Panc1 (cell line): ENCODE measurements at regions not wholly inside any gene's neighbourhood (a gene's known extent, or its start where the extent isn't known, plus 50 kb on each side); places are given as distances from the start of the nearest gene placed in this dataset.

ENCODE experiments used
- ATAC-seq: fragments of 200-7000 bp; cut with Tn5 transposase; 2 replicates; pipeline ENCODE4 v1.9.1; 2020; ENCODE audit warnings: mild to moderate bottlenecking, moderate library complexity
- BruUV-seq: library from RNA; stranded (reverse); fragments of 400-500 nt; replicated peaks from 2 replicates; lab custom pipeline; 2021; lab: Mats Ljungman, UMichigan
- CTCF ChIA-PET: fragments of 300-600 bp; sonication (Branson Sonifier 250); formaldehyde crosslinking; loops from one replicate; lab custom pipeline; 2022; ENCODE audit warnings: antibody characterized with exemption; lab: Charles Lee
- POLR2A ChIA-PET: fragments of 300-600 bp; sonication (Branson Sonifier 250); formaldehyde crosslinking; loops from one replicate; lab custom pipeline; 2022; ENCODE audit warnings: antibody characterized with exemption; lab: Charles Lee
- DNase-seq: peaks from one replicate; pipeline ENCODE4 v3.0.0-alpha.2; 2010; ENCODE audit warnings: low read depth, low spot score
- H3K27ac ChIP-seq: 2 replicates; pipeline ENCODE4 v1.5.1; 2011; ENCODE audit warnings: mild to moderate bottlenecking, low read length, inconsistent platforms
- H3K27me3 ChIP-seq: fragments of 200-500 bp; sonication (Bioruptor generic); 2 replicates; pipeline ENCODE4 v1.6.0; 2014; ENCODE audit warnings: low read length, inconsistent platforms; ENCODE audit not compliant: control insufficient read depth, insufficient read depth
- H3K36me3 ChIP-seq: fragments of 200-500 bp; sonication (Bioruptor generic); 2 replicates; pipeline ENCODE4 v1.5.1; 2014; ENCODE audit warnings: inconsistent platforms, mild to moderate bottlenecking, low read length, moderate library complexity; ENCODE audit not compliant: control insufficient read depth, insufficient read depth
- H3K4me1 ChIP-seq: 2 replicates; pipeline ENCODE4 v1.5.1; 2011; ENCODE audit warnings: inconsistent platforms, mild to moderate bottlenecking, low read length, moderate library complexity; ENCODE audit not compliant: control insufficient read depth, insufficient read depth
- H3K4me3 ChIP-seq, 2 experiments: 2 replicates each; pipeline ENCODE4 v1.5.1; 2011 to 2012; ENCODE audit warnings: low read depth in 2 of 2, low read length in 2 of 2, mild to moderate bottlenecking in 2 of 2, inconsistent platforms in 1 of 2, moderate library complexity in 1 of 2
- H3K9me3 ChIP-seq: fragments of 200-500 bp; sonication (Bioruptor generic); 2 replicates; pipeline ENCODE4 v1.5.1; 2014; ENCODE audit warnings: low read depth, mild to moderate bottlenecking, inconsistent platforms, low read length, moderate library complexity; ENCODE audit not compliant: control insufficient read depth, insufficient read depth
- CTCF ChIP-seq: fragments of 450-650 bp; IDR thresholded peaks from 2 replicates; pipeline ENCODE4 v1.5.1; 2017; ENCODE audit warnings: mild to moderate bottlenecking
- POLR2AphosphoS5 ChIP-seq: IDR thresholded peaks from 2 replicates; pipeline ENCODE4 v1.6.1; 2012; ENCODE audit warnings: mild to moderate bottlenecking, low read depth, low read length, moderate library complexity
- REST ChIP-seq, 2 experiments: IDR thresholded peaks; 2 replicates each; pipeline ENCODE4 v1.6.1; 2011 to 2012; ENCODE audit warnings: low read depth in 2 of 2, control low read depth in 1 of 2, low read length in 1 of 2, mild to moderate bottlenecking in 1 of 2, moderate library complexity in 1 of 2; ENCODE audit not compliant: insufficient read depth in 1 of 2
- SIN3A ChIP-seq: IDR thresholded peaks from 2 replicates; pipeline ENCODE4 v1.6.1; 2012; ENCODE audit warnings: low read depth, mild to moderate bottlenecking, low read length, moderate library complexity, borderline replicate concordance; ENCODE audit not compliant: insufficient read depth
- TCF7L2 ChIP-seq: IDR thresholded peaks from 2 replicates; pipeline ENCODE4 v1.6.1; 2011; ENCODE audit warnings: mild to moderate bottlenecking, low read depth, low read length, inconsistent platforms
- in situ Hi-C: cut with HindIII; loops from 2 replicates; pipeline ENCODE4 v1.10.0; 2016; ENCODE audit warnings: low sequenced_read_pairs, low pct_unique_long_range_greater_than_20kb
- intact Hi-C: fragments of 100-400 bp; cut with micrococcal nuclease; formaldehyde crosslinking; loops from one replicate; pipeline ENCODE4 v1.10.0; 2022; ENCODE audit not compliant: unreplicated experiment

DNA sequence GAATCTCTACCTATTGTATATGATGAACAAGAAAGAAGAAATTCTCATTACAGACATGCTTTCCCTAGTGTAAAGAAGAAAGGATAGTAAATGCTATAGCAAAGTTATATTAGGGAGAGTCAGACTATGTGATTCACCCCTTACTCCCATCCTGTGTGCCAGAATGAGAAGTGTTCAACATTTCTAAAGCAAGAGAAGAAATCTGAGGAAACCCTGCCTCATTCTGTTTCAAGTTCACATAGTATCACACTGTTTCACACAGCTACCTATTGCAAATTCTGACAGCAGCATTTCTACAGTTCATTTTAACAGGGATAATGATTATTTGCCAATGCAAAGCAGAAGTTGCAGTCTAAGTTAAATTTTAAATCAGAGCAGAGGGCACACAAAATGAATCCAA, 267.2 kb upstream of the TCF21 start:
- Histone ChIP-seq H3K4me3 (no peak overlapping the region), H3K27ac (no peak overlapping the region), H3K4me1 (no peaks in the 10 kb centered on the region), H3K27me3 (no peaks in the 10 kb centered on the region), H3K9me3 (no peaks in the 10 kb centered on the region), H3K36me3 (no peaks in the 10 kb centered on the region)
- ATAC-seq (no peak), DNase-seq (no peak)
- in situ Hi-C loops (no loop called here), intact Hi-C loops (no loop called here)
- TF ChIP-seq TCF7L2: no peak
- no peak for TF ChIP-seq SIN3A
- no peak for TF ChIP-seq CTCF
- no peak for TF ChIP-seq REST (IDR thresholded peaks at IDR 0.05; ENCODE audit: insufficient read depth in 1 of 2, low read depth in 2 of 2, low read length in 1 of 2)
- TF ChIP-seq POLR2AphosphoS5: no peak
- ChIA-PET CTCF (no interaction called here), POLR2A (no interaction called here)
- BruUV-seq: no TSS peak

GRCh38 chr6:133623065-133623464, 265.8 kb upstream of the TCF21 start:
- DNase-seq (no peak), ATAC-seq (no peak)
- Histone ChIP-seq H3K9me3 (no peaks in the 10 kb centered on the region), H3K27ac (no peak overlapping the region), H3K36me3 (no peaks in the 10 kb centered on the region), H3K27me3 (no peaks in the 10 kb centered on the region), H3K4me3 (no peak overlapping the region), H3K4me1 (no peaks in the 10 kb centered on the region)
- intact Hi-C loops (no loop called here), in situ Hi-C loops (no loop called here)
- CTCF ChIA-PET: no interaction called here
- POLR2A ChIA-PET: no interaction called here
- BruUV-seq: no TSS peak
- TF ChIP-seq SIN3A (no peak), CTCF (no peak), TCF7L2 (no peak), POLR2AphosphoS5 (no peak), REST (IDR thresholded peaks at IDR 0.05; ENCODE audit: insufficient read depth in 1 of 2, low read depth in 2 of 2, low read length in 1 of 2) (no peak)
